Endothelial cell of umbilical vein (primary cell): ENCODE measurements at regions not wholly inside any gene's neighbourhood (a gene's known extent, or its start where the extent isn't known, plus 50 kb on each side); places are given as distances from the start of the nearest gene placed in this dataset.

Source experiments
- BruUV-seq: library from RNA; stranded (reverse); fragments of 400-500 nt; replicated peaks from 2 replicates; lab custom pipeline; 2021; lab: Mats Ljungman, UMichigan
- CTCF ChIA-PET: fragments of 300-600, 350-600 bp; sonication (Branson Sonifier 250); formaldehyde crosslinking; loops from one replicate; lab custom pipeline; 2021; ENCODE audit warnings: antibody characterized with exemption, inconsistent platforms; lab: Charles Lee
- POLR2A ChIA-PET: fragments of 300-600, 350-600 bp; sonication (Branson Sonifier 250); formaldehyde crosslinking; loops from one replicate; lab custom pipeline; 2021; ENCODE audit warnings: antibody characterized with exemption, inconsistent platforms; lab: Charles Lee
- DNase-seq: peaks from one replicate; pipeline ENCODE4 v3.0.0-alpha.2; 2011; ENCODE audit warnings: low read depth, low spot score
- FAIRE-seq: peaks from 2 replicates; lab custom pipeline; 2011; peaks lifted over from hg19 to GRCh38; lab: Jason Lieb, UNC
- H2AFZ ChIP-seq: 2 replicates; pipeline ENCODE4 v1.6.0; 2012; ENCODE audit warnings: low read depth, low read length, control low read depth, inconsistent platforms
- H3K27ac ChIP-seq: 2 replicates; pipeline ENCODE4 v1.5.1; 2011; ENCODE audit warnings: low read depth, mild to moderate bottlenecking, control low read depth, low read length, moderate library complexity; ENCODE audit not compliant: insufficient read depth
- H3K27me3 ChIP-seq, 2 experiments: 2 replicates each; pipeline versions ENCODE4 v1.6.0 to v1.6.1; 2011; ENCODE audit warnings: low read length in 2 of 2, mixed read lengths in 1 of 2; ENCODE audit not compliant: control insufficient read depth in 2 of 2, insufficient read depth in 2 of 2
- H3K36me3 ChIP-seq, 2 experiments: 2 replicates in 1 of 2; 3 replicates in 1 of 2; pipeline ENCODE4 v1.5.1; 2011; ENCODE audit warnings: low read length in 2 of 2, mild to moderate bottlenecking in 1 of 2, moderate library complexity in 1 of 2; ENCODE audit not compliant: control insufficient read depth in 2 of 2, insufficient read depth in 2 of 2; ENCODE audit errors: extremely low read depth in 1 of 2
- H3K4me1 ChIP-seq: 3 replicates; pipeline ENCODE4 v1.5.1; 2011; ENCODE audit warnings: mild to moderate bottlenecking, low read length; ENCODE audit not compliant: control insufficient read depth, insufficient read depth; ENCODE audit errors: extremely low read depth
- H3K4me2 ChIP-seq: 2 replicates; pipeline ENCODE4 v1.6.1; 2011; ENCODE audit warnings: low read length, control low read depth, mixed read lengths; ENCODE audit not compliant: insufficient read depth
- H3K4me3 ChIP-seq, 3 experiments: fragments of 200-600 bp in 1 of 3; sonication (generic), shearing (Covaris generic) in 1 of 3; replicated peaks in 1 of 3; 2 replicates each; pipeline ENCODE4 v1.5.1; 2011 to 2016; ENCODE audit warnings: control low read depth in 3 of 3, low read length in 3 of 3, mild to moderate bottlenecking in 2 of 3, inconsistent platforms in 1 of 3, low read depth in 1 of 3, moderate library complexity in 1 of 3; ENCODE audit not compliant: insufficient read depth in 1 of 3
- H3K79me2 ChIP-seq: 2 replicates; pipeline ENCODE4 v1.6.0; 2012; ENCODE audit warnings: low read length, inconsistent platforms; ENCODE audit not compliant: control insufficient read depth, insufficient read depth
- H3K9ac ChIP-seq: replicated peaks from 2 replicates; pipeline ENCODE3; 2011; ENCODE audit warnings: low read length, control low read depth; ENCODE audit not compliant: insufficient read depth; ENCODE audit errors: extremely low read depth
- H3K9me1 ChIP-seq: replicated peaks from 3 replicates; pipeline ENCODE4 v1.6.0; 2011; ENCODE audit warnings: mild to moderate bottlenecking, low read length; ENCODE audit not compliant: control insufficient read depth, insufficient read depth; ENCODE audit errors: extremely low read depth
- H3K9me3 ChIP-seq: replicated peaks from 2 replicates; pipeline ENCODE4 v1.5.1; 2012; ENCODE audit warnings: low read length, inconsistent platforms; ENCODE audit not compliant: control insufficient read depth, insufficient read depth
- H4K20me1 ChIP-seq: replicated peaks from 2 replicates; pipeline ENCODE3; 2011; ENCODE audit warnings: mild to moderate bottlenecking, low read length; ENCODE audit not compliant: control insufficient read depth, insufficient read depth; ENCODE audit errors: extremely low read depth
- CTCF ChIP-seq, 2 donors: IDR thresholded peaks; 1 replicate in 1 of 2; 2 replicates in 1 of 2; pipeline ENCODE4 v1.5.1; 2011; ENCODE audit warnings: low read length in 2 of 2, mild to moderate bottlenecking in 2 of 2, moderate library complexity in 2 of 2, control low read depth in 1 of 2, inconsistent platforms in 1 of 2, low read depth in 1 of 2; ENCODE audit not compliant: insufficient read depth in 1 of 2; ENCODE audit errors: extremely low read depth in 1 of 2
- EZH2 ChIP-seq: IDR thresholded peaks from 2 replicates; pipeline ENCODE4 v1.6.1; 2012; ENCODE audit warnings: borderline replicate concordance, low read depth, mild to moderate bottlenecking, moderate library complexity, low read length, inconsistent platforms; ENCODE audit not compliant: severe bottlenecking
- FOS ChIP-seq: IDR thresholded peaks from 2 replicates; pipeline ENCODE4 v1.6.1; 2011; ENCODE audit warnings: mild to moderate bottlenecking, low read length, moderate library complexity, borderline replicate concordance; ENCODE audit not compliant: insufficient read depth
- GATA2 ChIP-seq: IDR thresholded peaks from 2 replicates; pipeline ENCODE4 v1.7.0; 2011; ENCODE audit warnings: low read depth, mild to moderate bottlenecking, moderate library complexity, mixed read lengths, low read length; ENCODE audit not compliant: insufficient read length, insufficient read depth
- JUN ChIP-seq: IDR thresholded peaks from 2 replicates; pipeline ENCODE4 v1.6.1; 2011; ENCODE audit warnings: borderline replicate concordance, low read depth; ENCODE audit not compliant: insufficient read length, insufficient read depth
- MAX ChIP-seq: IDR thresholded peaks from 2 replicates; pipeline ENCODE4 v1.6.1; 2011; ENCODE audit not compliant: insufficient read depth, insufficient read length
- MYC ChIP-seq: IDR thresholded peaks from one replicate; pipeline ENCODE4 v1.6.1; 2011; ENCODE audit warnings: mild to moderate bottlenecking, low read depth, low read length
- POLR2AphosphoS5 ChIP-seq: IDR thresholded peaks from 2 replicates; pipeline ENCODE4 v1.6.1; 2012; ENCODE audit warnings: low read depth, mild to moderate bottlenecking, control low read depth, low read length, moderate library complexity; ENCODE audit not compliant: insufficient read depth
- dilution Hi-C: fragments of 300-500 bp; cut with MboI; formaldehyde crosslinking; loops from one replicate; pipeline ENCODE4 v1.15.0; 2019; ENCODE audit warnings: low sequenced_read_pairs; ENCODE audit not compliant: extremely low pct_ligation_motif_present
- intact Hi-C: fragments of 100-400 bp; cut with micrococcal nuclease; formaldehyde crosslinking; loops from one replicate; pipeline ENCODE4 v1.10.0; 2022

GRCh38 chr3:135809021-135809634, 156.4 kb upstream of the PPP2R3A start:
- no peaks in the 10 kb centered on the region for H3K79me2 ChIP-seq
- ChIA-PET CTCF (no interaction called here), POLR2A (no interaction called here)
- no peaks in the 10 kb centered on the region for H3K27me3 ChIP-seq
- H3K9me3 ChIP-seq, result no peaks in the 10 kb centered on the region
- no peak overlapping the region for H3K4me3 ChIP-seq
- no peak overlapping the region for H3K27ac ChIP-seq
- no peak overlapping the region for H3K4me2 ChIP-seq
- H2AFZ ChIP-seq, result no peak overlapping the region
- no peaks in the 10 kb centered on the region for H3K9me1 ChIP-seq
- H4K20me1 ChIP-seq, result no peaks in the 10 kb centered on the region
- no peak for TF ChIP-seq JUN
- H3K9ac ChIP-seq, result no peak overlapping the region
- BruUV-seq, result no TSS peak
- intact Hi-C loops, result no loop called here
- H3K36me3 ChIP-seq, result no peaks in the 10 kb centered on the region
- dilution Hi-C loops, result no loop called here
- no peak for DNase-seq
- no peak for FAIRE-seq
- H3K4me1 ChIP-seq, result no peaks in the 10 kb centered on the region

- H3K27ac ChIP-seq, result no peak overlapping the region
- dilution Hi-C loops (no loop called here), intact Hi-C loops (no loop called here)
- CTCF ChIA-PET, result no interaction called here
- no peaks in the 10 kb centered on the region for H3K27me3 ChIP-seq
- no peaks in the 10 kb centered on the region for H3K36me3 ChIP-seq
- H2AFZ ChIP-seq, result no peak overlapping the region
- no peaks in the 10 kb centered on the region for H3K9me1 ChIP-seq
- no peak overlapping the region for H3K9ac ChIP-seq
- H3K4me1 ChIP-seq, result no peaks in the 10 kb centered on the region
- H3K79me2 ChIP-seq, result no peaks in the 10 kb centered on the region
- H3K9me3 ChIP-seq, result no peaks in the 10 kb centered on the region
- H3K4me3 ChIP-seq, result no peak overlapping the region
- H4K20me1 ChIP-seq, result no peaks in the 10 kb centered on the region
- TF ChIP-seq FOS, result no peak
- no peak for TF ChIP-seq JUN
- TF ChIP-seq GATA2, result no peak
- no peak for TF ChIP-seq POLR2AphosphoS5
- no peak for TF ChIP-seq MAX
- TF ChIP-seq EZH2, result no peak
- TF ChIP-seq MYC, result no peak
- no peak for TF ChIP-seq CTCF (IDR thresholded peaks at IDR 0.05; ENCODE audit: extremely low read depth in 1 of 2, insufficient read depth in 1 of 2, low read depth in 1 of 2, low read length in 2 of 2)
- BruUV-seq, result no TSS peak
- DNase-seq, result no peak
- POLR2A ChIA-PET, result no interaction called here
- no peak overlapping the region for H3K4me2 ChIP-seq
- no peak for FAIRE-seq
Observed at GRCh38 chr3:135811651-135812050, 153.9 kb upstream of the PPP2R3A start.
